Bone marrow (tissue), 2 donors: ENCODE measurements at regions not wholly inside any gene's neighbourhood (a gene's known extent, or its start where the extent isn't known, plus 50 kb on each side); places are given as distances from the start of the nearest gene placed in this dataset.
"Not testable (repeated sequence)": the region's sequence is repeated elsewhere in the genome, so short reads cannot be mapped to it uniquely, and the experiment has no call there.

Source experiments
- DNase-seq, 2 donors: peaks; one replicate each; lab custom pipeline; 2025; lab: John Stamatoyannopoulos, UW

DNA sequence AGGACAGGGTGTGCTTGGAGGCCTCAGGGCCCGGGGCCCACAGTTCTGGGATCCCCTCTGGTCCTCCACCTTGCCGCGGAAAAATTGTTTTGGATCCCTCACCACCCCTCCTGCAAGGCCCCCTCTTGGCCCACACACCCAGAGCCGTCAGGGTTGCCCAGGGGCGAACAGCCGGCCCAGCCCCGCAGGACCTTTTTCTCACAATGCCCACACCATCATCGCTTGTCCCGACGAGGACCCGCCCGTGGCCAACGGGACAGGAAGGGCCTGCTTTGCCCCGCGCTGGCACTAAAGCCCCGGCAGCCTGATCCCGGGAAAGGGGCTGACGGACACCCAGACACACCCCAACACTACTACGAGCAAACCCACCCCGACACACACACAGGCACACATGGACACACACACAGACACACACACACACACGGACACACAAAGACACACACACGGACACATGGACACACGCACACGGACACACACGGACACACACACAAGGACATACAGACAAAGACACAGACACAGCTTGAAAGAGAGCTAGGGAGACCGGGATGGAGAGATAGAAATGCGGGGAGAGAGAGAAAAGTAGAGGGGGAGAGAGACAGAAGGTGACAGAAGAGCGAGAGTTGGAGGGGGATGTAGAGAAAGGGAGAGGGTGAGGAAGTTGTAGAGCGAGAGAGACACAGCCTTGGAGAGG is 1493.5 kb upstream of the DEFB115 start:
- no peak for DNase-seq

DNA sequence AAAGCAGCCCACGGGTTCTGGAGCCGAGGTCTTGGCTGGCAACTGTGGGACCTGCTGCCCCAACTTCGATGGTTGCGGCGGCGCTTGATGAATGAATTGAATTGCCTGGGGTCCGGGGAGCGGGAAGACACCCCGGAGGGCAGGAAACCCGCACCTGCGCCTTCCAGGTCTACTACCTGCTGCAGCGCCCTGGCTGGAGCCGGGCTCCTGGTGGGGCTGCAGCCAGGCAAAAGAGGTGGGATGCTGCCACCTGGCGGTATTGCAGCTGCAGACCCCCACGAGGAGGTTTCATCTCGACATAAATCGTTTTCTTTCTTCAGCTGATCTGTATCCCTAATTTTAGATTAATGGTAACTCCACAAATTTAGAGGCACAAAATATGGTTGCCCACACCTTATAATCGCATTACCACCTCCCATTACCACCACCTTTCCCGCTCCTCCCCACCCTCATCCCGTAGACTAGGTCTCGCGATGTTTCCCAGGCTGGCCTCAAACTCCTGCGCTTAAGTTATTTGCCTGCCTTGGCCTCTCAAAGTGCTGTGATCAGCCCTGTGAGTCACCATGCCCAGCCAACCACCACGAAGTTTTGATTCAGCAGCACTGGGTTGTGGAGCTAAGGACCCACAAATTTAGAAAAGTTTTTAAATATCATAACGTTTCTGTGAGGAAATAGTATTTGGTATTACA is 1492.4 kb upstream of the DEFB115 start:
- peak in 1 of 2 donors; percentile 7 for DNase-seq

DNA sequence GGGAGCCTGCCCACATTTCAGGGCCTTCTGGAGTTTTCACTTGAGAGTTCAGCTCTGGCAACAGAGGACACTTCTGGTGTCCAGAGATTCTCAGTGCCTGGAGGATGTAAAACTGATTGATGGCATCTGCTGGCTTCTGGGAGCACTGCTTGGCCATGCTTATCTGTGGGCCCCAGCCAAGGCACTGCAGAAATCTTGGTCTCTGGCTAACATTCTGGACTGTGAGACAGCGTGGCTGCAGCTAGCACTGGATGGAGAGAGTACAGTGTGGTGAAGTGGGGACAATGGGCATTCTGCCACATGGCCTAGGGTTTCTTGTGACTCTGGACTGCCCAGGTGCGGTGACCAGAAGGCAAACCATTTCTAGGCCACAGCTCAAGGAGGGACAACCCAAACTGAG is 1479.4 kb upstream of the DEFB115 start:
- not testable (repeated sequence) for DNase-seq

DNA sequence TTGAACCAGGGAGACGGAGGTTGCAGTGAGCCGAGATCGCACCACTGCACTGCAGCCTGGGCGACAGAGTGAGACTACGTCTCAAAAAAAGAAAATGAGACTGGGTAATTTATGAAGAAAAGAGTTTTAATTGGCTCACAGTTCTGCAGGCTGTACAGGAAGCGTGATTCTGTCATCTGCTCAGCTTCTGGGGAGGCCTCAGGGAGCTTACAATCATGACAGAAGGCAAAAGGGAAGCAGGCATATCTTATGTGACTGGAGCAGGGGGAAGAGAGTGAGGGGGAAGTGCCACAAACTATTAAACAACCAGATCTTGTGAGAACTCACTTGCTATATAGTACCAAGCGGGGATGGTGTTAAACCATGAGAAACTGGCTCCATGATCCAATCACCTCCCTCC is 1476.2 kb upstream of the DEFB115 start:
- DNase-seq = not testable (repeated sequence)

DNA sequence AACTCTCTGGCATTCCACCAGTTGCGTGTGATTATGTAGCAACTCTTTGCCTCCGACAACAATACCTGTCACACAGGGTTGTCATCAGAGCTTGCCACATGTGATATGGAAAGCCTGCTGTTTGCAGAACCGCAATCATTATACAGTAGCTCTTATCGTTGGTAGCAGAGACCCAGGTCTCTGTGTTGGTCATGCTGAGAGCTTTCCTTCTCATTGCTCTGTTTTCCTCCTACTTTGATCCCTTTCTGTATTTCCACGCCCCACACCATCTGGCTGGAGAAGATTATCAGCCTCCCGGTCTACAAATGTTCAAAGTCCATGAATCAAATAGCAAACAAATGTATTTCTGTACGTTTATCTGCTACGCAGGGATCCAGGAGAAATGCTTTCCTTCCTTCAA is 1475.6 kb upstream of the DEFB115 start:
- not testable (repeated sequence) for DNase-seq

DNA sequence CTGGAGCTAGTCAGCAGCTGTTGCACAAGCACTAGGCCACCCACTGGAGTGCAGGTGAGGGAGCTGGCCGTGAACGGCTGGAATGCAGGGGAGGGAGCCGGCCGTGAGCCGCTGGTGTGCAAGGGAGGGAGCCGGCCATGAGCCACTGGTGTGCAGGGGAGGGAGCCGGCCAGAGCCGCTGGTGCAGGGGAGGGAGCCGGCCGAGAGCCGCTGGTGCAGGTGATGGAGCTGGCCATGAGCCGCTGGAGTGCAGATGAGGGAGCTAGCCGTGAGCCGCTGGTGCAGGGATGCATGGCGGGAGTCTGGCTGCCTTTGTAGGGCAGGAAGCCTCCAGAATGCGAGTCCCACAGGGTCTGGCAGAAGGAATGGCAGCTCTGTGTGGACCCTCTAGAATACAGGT is 1470.0 kb upstream of the DEFB115 start:
- DNase-seq = not testable (repeated sequence)

DNA sequence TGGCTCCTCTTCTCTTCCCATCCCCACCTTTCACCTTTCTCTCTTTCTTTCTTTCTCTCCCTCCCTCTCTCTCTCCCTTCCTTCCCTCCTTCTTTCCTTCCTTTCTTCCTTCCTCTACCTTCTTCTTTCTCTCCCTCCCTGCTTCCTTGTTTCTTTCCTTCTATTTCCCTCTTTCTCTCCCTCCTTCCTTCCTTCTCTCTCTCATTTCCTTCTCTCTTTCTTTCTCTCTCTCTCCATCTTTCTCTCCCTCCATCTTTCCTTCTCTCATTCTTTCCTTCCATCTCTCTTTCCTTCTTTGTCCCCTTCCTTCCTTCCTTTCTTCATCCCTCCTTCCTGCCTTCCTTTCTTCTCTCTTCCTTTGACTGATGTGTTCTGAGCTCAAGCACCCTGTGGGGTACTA is 1467.0 kb upstream of the DEFB115 start:
- DNase-seq = no peak

DNA sequence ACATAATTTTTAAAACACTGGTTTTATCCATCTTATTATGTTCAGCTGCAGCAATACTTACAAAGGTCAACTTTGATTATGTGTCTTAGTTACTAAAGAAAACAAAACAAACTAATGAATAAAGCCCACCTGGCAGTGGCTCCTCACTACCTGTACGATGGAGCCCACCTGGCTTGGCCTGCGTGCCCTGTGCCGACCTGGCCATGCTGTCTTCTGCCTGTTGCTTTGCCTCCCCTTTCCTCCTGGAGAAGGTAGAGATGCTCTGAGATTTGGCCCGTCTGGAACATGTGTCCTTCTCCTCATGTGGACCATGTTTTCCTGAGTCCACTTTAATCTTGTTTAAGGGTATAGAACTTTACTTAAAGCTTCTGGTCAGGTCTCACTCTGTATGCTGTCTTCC is 1426.0 kb upstream of the DEFB115 start:
- not testable (repeated sequence) for DNase-seq

DNA sequence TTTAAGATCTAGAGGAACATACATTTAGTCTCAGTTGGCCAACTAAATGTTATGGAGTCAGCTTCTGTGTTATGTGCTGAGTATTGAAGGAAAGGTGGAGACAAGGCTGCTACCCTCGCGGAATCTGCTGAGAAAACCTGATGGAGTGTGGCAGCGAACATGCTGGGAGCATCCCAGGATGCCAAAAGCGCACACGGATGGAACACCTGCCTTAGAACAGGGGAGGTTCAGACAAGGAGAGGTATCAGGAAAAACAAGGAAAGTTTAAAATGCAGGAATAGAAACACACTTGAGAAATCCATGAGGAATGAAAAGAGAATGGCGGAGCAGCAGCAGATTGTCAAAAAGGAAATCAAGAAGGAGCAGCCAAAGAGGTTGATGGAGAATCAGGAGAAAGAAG is 1389.5 kb upstream of the DEFB115 start:
- DNase-seq = not testable (repeated sequence)

DNA sequence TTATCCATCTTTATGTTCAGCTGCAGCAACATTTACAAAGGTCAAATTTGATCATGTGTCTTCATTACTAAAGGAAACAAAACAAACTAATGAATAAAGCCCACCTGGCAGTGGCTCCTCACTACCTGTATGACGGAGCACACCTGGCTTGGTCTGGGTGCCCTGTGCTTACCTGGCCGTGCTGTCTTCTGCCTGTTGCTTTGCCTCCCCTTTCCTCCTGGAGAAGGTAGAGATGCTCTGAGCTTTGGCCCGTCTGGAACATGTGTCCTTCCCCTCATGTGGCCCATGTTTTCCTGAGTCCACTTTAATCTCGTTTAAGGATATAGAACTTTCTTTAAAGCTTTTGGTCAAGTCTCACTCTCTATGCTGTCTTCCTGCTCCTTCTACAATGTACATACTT is 1388.8 kb upstream of the DEFB115 start:
- DNase-seq = not testable (repeated sequence)

DNA sequence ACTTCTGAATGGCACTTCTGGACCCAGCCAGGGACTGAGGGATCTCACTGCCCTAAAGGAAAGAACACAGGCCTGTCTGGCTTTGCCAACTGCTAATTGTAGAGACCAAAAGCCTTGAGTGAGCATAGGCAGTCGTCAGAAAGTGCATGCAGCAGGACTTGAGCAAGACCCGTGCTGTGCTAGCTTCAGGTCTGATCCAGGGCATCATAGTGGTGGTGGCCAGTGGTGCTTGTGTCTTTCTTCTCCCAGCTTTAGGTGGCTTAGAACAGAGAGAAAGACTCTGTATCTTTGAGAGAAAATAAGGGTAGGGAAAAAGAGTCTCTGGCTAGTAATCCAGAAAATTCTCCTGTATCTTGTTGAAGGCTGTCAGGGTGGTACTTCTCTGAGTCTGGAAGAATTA is 1385.6 kb upstream of the DEFB115 start:
- DNase-seq = not testable (repeated sequence)

DNA sequence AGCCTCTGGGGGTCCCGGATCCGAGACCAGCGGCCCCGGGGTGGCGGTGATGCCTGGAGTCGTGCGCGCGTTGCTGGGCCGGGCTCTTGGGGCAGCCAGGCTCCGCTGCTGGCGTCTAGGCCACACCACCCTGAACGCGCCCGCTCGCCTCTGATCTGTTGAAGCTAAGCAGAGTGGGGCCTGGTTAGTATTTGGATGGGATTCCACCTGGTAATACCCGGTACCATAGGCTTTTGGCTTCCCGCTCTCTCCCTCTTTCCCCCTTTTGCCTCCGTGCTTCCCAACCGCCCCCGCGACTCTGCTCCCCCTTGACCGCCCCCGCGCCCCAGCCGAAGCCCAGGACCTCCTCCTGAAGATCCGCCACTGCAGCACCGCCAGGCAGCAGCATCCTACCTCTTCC is 1383.5 kb upstream of the DEFB115 start:
- no peak for DNase-seq

DNA sequence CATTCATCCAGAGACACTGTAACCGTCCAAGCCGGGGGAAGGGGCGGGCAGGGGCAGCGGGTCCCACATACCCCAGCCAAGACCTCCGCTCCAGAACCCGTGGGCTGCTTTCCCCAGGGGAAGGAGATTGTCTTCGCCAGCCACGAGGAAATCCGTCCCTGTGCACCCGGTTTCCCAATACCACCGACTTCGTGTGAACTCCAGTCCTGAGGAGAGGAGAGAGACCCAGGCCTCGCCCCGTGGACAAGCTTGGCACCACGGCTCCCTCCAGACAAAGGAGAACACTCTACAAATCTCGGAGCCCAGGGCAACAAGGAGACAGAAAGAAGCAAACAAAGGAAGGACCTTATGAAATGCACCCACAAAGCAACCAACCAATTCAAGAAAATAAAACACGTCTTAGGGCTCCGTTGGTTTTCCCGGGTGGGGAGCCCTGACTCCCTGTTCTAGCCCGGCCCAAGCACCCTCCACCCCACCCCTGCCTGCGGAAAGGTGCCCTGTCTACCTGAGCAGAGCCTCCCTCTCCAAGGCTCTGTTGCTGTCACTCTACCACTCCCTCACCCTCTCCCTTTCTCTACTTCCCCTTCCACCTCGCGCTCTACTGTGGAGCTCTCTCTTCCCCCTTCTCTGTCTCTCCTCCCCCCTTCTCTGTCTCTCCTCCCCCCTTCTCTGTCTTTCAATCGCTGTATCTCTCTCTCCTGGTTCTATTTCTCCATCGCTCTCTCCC is 1382.8 kb upstream of the DEFB115 start:
- no peak for DNase-seq

DNA sequence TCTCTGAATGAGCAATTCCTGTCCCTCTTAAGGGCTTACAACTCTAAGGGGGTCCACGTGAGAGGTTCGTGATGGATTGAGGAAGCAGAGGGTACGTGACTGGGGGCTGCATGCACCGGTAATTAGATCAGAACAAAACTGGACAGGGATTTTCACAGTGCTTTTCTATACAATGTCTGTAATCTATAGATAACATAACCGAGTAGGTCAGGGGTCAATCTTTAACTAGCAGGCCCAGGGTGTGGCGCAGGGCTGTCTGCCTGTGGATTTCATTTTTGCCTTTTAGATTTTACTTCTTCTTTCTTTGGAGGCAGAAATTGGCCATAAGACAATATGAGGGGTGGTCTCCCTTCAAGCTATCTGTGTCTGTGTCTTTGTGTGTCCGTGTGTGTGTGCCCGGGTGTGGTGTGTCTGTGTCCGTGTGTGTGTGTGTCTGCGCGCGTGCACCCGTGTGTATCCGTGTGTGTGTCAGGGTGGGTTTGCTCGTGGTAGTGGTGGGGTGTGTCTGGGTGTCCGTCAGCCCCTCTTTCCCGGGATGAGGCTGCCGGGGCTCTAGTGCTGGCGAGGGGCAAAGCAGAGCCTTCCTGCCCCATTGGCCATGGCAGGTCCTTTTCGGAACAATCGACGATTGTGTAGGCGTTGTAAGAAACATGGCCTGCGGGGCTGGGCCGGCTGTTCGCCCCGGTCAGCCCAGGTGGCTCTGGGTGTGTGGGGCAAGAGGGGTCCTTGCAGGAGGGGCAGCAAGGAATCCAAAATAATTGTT is 1382.0 kb upstream of the DEFB115 start:
- DNase-seq = not testable (repeated sequence)

DNA sequence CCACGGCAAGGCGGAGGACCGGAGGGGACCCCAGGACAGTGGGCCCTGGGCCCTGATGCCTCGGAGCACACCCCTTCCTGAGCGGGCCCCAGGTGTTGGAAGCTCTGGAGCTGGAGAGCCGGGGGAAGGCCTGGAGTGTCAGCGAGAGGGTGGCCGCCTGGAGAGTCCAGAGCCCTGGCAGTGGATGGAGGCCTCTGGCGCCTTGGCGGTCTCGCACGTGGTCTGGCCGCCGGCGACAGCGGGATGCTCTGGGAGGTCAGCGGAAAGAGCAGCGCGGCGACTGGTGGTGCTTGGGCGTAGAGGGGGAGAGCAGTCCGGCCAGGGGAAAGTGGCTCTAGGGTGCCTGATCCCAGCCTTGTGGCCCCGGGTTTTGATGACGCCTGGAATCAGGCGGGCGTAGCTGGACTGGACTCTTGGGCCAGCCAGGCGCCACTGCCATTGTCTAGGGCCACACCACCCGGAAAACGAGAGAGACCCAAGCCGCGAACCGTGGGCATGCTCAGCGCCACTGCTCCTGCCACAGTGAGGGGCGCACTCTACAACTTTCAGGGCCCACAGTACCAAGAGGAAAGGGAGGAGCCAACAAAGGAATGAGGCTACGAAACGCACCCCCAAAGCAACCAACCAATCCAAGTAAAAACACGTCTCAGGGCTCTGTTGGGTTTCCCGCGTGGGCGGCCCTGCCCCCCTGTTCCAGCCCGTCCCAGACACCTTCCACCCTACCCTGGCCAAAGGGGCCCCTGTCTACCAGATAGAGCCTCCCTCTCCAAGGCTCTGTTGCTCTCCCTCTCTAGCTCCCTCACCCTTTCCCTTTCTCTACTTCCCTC is 1381.2 kb upstream of the DEFB115 start:
- not testable (repeated sequence) for DNase-seq

DNA sequence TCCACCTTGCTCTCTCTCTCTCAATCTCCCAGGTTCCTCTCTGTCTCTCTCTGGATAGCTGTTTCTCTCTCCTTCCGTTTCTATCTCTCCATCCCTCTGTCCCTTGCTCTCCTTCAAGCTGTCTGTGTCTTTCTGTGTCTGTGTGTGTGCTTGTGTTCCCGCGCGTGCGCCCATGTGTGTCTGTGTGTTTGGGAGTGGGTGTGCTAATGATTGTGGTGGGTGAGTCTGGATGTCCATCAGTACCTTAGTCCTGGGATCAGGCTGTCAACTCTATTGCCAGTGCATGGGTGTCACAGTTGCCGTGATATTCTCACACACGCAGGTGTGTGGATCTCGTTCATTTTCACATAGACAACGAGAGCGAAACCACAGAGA is 1380.6 kb upstream of the DEFB115 start:
- no peak for DNase-seq

DNA sequence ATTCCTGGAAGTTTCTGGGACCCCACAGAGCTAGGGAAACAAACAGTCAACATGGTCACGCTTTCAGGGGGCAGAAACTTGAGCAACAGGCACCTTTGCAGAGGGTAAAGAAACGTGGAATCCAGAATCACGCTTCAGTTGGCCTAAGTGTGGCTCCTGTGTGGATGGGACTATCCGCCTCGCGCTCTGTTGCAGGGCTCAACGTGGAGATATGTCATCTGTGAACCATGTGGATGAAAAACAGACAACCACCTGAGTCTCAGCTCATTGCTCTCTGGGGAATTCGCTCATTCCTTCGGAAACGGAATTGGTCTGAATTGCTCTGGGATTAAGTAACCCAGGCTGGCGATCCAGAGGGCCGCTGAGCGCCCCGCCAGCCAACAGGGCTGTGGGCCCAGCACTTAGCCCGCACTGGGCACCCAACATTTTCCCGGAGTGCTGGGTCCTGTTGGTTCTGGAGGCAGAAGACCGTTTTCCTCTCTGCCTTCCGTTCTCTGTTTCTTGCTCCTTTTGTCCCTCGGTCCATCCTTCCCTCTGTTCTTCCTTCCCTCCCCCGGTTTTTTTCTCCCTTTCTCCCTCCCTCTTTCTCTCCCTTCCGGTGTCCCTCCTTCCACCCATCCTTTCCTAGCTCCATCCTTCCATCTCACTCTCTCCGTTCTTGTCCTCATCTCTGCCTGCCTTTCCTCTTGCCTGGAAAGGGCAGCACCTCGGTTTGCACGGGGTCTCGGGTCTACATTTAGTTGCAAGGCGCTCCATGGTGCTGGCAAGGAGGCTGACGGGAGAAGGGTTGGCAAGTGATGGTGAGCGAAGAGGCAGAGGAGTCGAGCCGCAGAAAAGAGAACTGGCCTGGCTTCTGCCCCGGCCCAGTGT is 1379.8 kb upstream of the DEFB115 start:
- DNase-seq = not testable (repeated sequence)

DNA sequence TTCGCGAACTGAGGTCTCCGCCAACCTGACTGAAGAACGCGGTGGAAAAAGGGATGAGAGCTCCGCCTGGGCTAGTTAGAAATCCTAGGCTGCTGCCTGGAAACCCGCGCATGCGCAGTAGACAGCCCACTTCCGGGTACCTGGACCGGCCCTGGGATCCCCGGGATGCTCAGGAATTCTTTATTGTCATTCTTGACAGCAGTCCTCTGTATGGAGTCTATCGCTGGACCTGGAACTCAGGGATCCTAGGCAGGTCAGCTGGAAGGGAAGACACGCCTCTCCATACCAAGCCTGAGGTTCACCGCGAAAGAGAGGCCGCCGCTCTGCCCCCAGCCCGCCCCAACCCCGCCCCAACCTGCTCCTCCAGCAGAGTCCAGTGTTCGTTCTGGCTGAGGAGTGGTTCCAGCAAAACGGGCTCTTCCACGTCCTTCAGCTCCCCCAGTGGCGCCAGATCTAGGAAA is 1379.2 kb upstream of the DEFB115 start:
- no peak for DNase-seq

DNA sequence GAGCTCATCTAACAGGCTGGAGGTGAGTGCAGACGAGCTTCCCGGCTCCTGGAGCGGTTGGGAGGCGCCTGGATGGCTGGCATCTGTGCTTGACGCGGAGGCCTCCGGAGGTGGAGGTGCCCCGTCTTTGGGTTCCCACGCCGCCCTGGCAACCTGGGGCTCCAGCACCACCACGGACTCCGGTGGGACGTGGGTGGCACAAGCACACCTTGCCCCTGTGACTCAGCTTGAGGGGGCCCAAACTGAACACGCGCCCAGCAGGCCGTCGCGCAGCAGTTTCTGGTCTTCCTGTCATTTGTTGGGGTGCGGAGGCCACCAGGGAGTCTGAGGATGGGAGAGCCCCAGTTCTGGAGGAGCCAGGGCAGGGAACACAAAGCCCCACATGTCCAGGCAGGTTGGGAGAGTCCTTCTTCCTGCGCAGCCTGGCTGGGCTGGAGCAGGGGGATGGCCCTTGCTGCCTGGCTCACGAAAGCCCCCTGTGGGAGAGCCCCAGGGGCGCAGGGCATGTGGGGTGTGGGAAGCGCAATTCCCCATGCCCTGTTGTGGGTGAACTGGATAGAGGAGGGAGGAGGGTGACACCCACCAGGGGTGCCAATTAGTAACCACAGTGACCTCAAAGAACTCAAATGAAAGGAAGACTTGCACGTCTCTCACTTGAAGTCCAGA is 1378.6 kb upstream of the DEFB115 start:
- no peak for DNase-seq

DNA sequence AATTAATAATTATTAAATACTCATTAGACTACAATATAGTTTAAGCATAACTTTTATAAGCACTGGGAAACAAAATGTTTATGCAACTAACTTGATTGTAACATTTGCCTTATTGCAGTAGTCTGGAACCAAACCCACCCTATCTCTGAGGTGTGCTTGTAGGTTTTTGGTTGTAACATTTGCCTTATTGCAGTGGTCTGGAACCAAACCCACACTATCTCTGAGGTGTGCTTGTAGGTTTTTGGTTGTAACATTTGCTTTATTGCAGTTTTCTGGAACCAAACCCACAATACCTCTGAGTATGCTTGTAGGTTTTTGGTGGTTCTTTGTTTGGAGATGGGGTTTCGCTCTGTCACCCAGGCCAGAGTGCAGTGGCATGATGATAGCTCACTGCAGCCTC is 1376.4 kb upstream of the DEFB115 start:
- DNase-seq = not testable (repeated sequence)
